D341Med (cell line): ENCODE measurements at regions not wholly inside any gene's neighbourhood (a gene's known extent, or its start where the extent isn't known, plus 50 kb on each side); places are given as distances from the start of the nearest gene placed in this dataset.
"Not testable (repeated sequence)": the region's sequence is repeated elsewhere in the genome, so short reads cannot be mapped to it uniquely, and the experiment has no call there.

ENCODE experiments used
- DNase-seq: peaks from one replicate; pipeline ENCODE4 v3.0.0; 2012; ENCODE audit warnings: low spot score

DNA sequence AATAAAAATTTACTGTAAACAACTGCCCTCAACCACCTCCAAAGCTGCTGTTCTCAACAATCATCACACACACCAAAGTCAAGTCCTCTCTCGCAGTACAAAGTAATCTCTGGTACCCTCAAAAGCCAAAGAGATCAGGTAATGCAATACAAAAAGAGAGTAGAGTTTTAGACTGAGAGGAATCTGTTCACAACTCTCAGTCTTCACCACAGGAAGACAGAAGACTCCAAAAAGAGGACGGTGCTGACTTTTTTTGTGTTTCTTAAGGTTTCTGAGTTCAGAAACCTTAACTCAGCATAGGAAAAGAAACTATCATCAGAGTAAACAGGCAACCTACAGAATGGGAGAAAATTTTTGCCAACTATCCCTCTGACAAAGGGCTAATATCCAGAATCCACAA is 1072.3 kb upstream of the DIAPH2 start:
- no peak for DNase-seq

DNA sequence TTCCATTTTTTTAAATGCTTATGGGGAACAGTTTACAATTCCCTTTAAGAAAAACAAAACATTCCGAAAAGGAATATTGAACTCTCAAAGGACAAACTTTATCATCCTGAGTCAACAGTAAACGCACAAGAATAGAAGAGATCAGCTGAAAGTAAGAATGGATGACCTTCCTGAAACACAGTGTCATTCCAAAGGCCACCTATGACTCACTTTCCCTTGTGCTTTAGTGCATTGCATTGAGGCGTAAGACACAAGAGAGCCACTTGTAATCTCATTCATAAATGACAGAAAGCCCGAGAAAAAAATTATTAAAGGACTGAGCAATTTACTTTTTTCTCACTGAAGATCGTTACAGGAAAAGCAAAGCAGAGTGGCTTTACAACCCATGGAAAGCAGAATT is 1062.4 kb upstream of the DIAPH2 start:
- no peak for DNase-seq

DNA sequence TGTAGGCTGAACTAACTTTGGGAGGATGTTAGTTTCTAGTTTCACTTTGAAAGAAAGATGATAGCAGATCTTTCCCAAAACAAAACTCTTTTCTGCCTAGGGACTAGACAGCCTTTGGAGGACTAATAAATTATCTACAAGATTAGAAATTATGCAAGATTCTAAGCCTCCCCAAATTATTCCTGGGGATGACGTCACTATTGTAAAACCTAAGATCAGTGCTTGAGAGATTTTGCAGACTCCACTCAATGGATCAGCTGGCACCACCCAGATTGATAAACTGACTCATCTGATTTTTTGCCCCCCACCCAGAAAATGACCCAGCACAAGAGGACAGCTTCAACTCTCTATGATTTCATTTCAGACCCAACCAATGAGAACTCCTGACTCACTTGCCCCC is 1057.9 kb upstream of the DIAPH2 start:
- no peak for DNase-seq

- no peak for DNase-seq
Measured at GRCh38 chrX:95628796-95629195, 1055.8 kb upstream of the DIAPH2 start.

DNA sequence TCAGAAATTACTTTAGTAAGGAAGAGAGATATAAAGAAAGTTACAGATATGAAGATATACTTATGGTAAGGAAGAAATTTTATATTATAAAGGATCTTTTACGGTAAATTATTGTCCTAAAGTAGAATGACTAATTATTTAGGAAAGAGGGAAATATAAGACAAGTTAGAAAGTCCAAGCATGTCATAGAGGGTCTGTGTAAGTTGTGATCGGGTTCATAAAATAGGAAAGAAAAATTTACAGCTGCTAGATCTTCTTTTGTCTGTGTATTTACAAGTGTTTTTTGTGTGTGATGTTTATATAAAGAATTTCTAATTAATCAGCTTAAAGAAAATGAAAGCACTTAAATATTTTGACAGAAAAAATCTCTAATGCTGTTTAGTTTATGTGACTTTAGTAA is 1054.9 kb upstream of the DIAPH2 start:
- DNase-seq: no peak

- no peak for DNase-seq
Measured at GRCh38 chrX:95640226-95640625, 1044.4 kb upstream of the DIAPH2 start.

DNA sequence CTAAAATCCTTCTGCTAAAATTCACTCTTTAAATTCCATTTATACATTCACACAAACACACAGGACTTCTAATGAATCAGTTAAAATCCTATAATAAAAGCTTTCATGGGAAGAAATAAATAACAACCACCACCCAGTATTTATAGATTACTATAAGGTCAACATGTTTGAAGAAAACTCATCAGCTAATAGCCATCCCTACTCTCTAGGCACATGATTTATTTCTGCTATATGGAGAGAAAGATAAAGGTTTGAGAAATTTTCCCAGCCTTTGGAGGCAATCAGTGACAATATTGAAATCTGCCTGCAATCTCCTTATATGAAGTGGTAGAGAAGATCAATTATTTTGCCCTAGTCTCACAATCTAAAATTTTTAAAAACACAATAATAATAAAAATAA is 1038.9 kb upstream of the DIAPH2 start:
- DNase-seq: no peak

DNA sequence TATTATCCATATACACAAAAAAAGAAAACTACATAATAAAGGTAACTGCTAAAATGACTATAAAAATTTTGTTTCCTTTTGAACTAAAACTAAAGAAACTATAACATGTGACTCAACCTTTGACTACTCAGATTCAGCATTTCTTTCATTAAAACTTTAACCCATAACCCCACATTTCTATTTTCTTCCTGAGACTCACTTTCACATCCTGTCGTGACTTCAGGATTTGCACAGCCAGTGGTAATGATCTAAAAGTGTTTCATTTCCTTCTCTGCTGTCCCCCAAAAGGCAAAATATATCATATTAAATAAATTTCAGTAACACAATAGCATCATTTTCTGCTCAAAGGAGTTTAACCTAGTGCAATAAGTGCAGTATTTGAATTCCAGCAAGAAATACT is 1022.4 kb upstream of the DIAPH2 start:
- no peak for DNase-seq

GRCh38 chrX:95666056-95666455 is 1018.6 kb upstream of the DIAPH2 start:
- DNase-seq: no peak

DNA sequence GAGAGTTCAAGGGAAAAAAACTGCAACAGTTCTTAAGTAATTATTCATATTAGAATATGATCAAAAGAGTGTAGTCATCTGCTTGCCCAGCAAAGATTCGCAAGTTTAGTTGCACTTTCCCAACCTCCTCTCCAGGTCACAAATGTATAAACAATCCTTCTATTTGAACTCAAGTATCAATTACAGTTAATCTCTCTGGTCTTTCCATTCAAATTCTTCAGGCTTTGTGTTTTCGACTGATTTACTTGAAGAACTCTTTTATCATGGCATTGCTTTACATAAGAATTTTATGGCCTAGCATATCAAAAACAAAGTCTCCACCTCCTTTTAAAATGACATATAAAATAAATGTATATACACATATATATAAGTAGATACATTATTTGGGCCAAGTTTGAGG is 1009.6 kb upstream of the DIAPH2 start:
- no peak for DNase-seq

- DNase-seq: no peak
Measured at GRCh38 chrX:95675794-95676193, 1008.8 kb upstream of the DIAPH2 start.

- no peak for DNase-seq
Measured at GRCh38 chrX:95678679-95679078, 1006.0 kb upstream of the DIAPH2 start.

- no peak for DNase-seq
Measured at GRCh38 chrX:95693365-95693764, 991.3 kb upstream of the DIAPH2 start.

DNA sequence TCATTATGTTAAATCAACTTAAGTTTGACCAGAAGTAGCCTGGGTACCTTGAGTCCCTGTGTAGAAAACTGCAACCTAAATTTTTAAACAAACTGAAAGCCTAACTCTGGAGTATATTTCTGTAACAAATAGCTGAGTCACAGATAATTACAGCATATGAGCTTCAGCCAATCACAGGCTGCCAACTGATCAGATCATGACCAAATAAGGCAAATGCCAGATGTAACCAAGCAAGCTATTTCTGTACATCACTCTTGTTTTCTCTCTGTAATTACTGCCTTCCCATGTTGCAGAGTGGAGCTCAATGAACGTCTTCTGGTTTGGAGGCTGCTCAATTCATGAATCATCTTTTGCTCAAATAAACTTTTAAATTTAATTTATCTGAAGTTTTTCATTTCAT is 980.9 kb upstream of the DIAPH2 start:
- no peak for DNase-seq

DNA sequence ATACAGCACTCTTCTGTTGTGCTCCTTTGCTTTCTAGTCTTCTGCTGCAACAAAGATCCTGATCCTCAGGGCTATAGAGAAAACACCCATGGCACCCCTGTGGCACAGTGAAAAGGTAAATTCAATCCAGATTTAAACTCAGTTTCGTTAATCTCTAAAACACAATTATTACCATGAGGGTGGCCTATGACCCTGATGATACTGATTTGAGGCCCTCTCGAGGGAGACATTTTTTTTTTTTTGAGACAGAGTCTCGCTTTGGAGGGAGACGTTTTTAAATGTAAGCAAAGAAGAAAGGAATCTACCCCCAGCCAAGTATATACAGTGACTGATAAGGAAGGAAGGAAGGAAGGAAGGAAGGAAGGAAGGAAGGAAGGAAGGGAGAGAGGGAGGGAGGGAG is 967.8 kb upstream of the DIAPH2 start:
- DNase-seq: no peak

DNA sequence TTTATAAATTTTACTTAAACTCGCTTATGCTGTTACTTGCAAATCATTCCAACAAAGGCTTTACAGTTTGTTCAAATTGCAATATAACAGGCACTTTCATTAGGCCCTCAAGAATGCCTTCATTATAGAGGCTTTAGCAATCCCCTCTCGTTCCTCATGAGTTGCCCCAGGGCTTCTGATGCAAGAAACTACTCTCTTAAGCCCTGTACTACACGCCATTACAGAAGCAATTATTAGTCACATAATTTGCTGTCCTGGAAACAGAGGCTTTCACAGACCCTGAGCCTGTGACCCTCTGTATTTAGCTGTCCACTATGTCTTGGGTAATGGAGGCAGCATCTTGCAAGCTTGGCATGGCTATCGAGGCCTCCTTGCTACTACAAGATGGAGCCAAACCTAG is 965.9 kb upstream of the DIAPH2 start:
- no peak for DNase-seq

GRCh38 chrX:95721011-95721410 is 963.6 kb upstream of the DIAPH2 start:
- DNase-seq: no peak

DNA sequence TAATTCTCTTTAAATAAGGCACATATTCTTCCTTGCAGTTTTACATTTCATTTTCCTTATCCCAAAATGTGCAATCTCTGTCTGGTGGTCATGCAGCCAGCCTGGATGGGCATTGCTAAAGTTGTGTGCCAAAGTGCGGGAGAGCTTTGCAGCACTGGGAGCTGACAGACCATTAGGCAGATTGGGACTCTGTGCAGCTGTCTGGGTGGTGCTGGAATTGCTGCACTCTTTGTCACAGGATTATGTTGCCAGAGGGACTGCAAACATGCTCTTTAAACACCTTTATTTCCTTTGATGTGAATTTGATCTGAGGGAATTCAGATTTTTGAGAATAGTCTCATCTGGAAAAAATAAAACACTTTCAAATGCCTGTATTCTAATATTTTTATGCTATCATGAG is 956.2 kb upstream of the DIAPH2 start:
- peak; percentile 60 for DNase-seq

GRCh38 chrX:95729401-95729800 is 955.2 kb upstream of the DIAPH2 start:
- no peak for DNase-seq

- DNase-seq: peak; percentile 26
Measured at GRCh38 chrX:95733426-95733825, 951.2 kb upstream of the DIAPH2 start.

DNA sequence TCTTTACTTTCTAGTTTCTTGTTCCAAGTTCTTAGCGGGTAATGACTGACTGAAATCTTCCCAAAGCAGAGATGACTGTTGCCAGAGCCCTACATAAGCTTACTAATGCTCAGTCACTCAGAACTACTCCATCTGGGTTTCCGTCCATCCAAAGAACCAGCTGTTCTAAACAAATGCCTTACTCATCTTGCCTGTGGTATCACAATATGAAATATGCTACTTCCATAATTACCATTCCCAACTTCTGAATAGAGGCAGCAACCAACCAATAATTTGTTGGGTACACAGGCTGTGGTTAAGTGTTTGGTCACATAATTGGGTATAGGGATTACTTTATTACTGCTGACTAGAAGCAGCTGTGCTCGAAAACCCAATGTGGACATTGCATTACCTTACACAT is 930.2 kb upstream of the DIAPH2 start:
- DNase-seq: no peak

- DNase-seq: no peak
Measured at GRCh38 chrX:95760356-95760755, 924.3 kb upstream of the DIAPH2 start.

- DNase-seq: peak; percentile 9
Measured at GRCh38 chrX:95762716-95763115, 921.9 kb upstream of the DIAPH2 start.

DNA sequence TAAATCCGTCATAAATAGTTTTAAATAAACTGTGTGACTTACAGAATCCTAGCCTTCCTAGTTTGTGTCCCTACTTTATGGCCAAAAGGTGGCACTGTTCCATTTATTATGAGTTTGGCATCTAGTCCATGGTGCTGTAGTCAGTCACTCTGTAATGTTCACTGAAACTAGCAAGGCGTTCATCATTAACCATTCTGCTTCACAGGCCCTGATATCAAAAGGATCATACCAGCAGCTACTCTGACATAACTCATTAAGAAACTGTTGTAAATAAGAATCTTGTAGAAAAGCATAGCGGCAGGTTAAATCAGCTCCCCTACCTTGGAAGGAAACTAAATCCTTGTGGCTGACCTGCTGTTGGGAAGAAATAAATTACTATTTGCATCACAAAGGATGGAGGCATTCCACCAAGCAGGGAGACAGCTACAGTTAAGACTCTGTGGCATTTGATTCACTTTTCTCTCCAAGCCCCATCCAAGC is 919.6 kb upstream of the DIAPH2 start:
- peak; percentile 32 for DNase-seq

- DNase-seq: not testable (repeated sequence)
Measured at GRCh38 chrX:95771198-95771597, 913.4 kb upstream of the DIAPH2 start.
